ENCODE measurements at regions not wholly inside any gene's neighbourhood (a gene's known extent, or its start where the extent isn't known, plus 50 kb on each side); places are given as distances from the start of the nearest gene placed in this dataset.

DNA sequence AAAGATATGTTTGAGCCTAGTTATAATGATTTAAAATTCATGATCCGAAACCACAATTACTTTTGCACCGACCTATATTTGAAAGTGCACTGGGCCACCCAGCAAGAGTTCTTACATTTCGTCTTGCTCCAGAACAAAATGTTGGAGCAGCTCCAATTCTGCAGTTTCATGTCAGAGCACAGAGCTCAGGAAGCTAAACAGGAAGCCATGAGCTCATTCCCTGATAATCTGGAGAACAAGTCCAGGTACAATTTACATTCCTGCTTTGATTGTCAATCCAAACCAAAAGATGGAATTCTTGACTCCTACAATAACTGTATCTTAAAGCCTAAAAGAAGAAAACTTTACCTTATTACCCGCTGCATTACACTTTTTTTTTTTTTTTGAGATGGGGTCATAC lies 131.8 kb downstream of the KCTD12 start:
- no peak overlapping the region for H3K4me3 ChIP-seq (ENCODE audit: low read depth, low read length)
- TF ChIP-seq, protein P1, sequence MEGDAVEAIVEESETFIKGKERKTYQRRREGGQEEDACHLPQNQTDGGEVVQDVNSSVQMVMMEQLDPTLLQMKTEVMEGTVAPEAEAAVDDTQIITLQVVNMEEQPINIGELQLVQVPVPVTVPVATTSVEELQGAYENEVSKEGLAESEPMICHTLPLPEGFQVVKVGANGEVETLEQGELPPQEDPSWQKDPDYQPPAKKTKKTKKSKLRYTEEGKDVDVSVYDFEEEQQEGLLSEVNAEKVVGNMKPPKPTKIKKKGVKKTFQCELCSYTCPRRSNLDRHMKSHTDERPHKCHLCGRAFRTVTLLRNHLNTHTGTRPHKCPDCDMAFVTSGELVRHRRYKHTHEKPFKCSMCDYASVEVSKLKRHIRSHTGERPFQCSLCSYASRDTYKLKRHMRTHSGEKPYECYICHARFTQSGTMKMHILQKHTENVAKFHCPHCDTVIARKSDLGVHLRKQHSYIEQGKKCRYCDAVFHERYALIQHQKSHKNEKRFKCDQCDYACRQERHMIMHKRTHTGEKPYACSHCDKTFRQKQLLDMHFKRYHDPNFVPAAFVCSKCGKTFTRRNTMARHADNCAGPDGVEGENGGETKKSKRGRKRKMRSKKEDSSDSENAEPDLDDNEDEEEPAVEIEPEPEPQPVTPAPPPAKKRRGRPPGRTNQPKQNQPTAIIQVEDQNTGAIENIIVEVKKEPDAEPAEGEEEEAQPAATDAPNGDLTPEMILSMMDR (conservative IDR thresholded peaks at IDR 0.05; ENCODE audit: low read depth, low read length) = no peak
- peak; percentile 94 for DNase-seq (ENCODE audit: low read depth)

DNA sequence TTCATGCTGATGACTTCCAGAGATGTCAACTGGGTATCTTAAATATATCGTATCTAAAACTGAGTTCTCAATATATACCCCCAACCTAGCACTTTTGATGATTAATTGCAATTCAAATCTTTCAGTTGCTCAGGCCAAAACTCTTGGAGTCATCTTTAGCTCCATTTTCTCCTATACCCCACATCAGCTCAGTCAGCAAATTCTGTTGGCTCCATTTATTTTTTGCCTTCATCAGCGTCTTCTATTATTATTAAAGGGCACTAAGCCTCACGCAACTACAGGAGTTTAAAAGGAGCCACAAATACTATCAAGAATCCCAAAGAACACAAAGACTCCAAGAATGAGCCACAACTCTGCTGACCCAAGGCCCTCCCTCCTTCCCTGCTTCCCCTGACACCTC lies 134.9 kb downstream of the KCTD12 start:
- TF ChIP-seq, protein P1 (conservative IDR thresholded peaks at IDR 0.05; ENCODE audit: low read depth, low read length) = no peak
- no peak for DNase-seq (ENCODE audit: low read depth)
- H3K4me3 ChIP-seq (ENCODE audit: low read depth, low read length) = no peak overlapping the region

DNA sequence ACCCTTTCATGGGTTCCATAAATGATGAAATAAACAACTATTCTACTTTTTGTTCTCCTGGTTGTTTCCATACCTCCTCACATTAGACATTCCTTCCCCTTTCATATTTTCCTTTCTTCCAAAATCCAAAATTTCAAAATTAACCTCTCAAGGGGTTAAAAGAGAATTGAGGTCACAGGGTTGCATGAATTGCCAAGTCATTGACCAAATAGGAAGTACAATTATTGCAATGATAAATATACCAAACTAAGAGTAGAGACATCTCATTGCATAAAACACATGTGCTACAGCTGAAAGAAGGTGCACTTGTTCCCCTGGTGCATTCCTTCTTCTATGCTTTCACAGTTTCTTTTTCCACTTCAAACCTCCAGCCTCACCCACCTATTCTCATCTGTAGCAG lies 136.1 kb downstream of the KCTD12 start:
- TF ChIP-seq, protein P1 (conservative IDR thresholded peaks at IDR 0.05; ENCODE audit: low read depth, low read length) = no peak
- DNase-seq (ENCODE audit: low read depth) = no peak

GRCh38 chr13:76745261-76746200 lies 140.7 kb downstream of the KCTD12 start:
- no peak overlapping the region for H3K4me3 ChIP-seq (ENCODE audit: low read depth, low read length)
- peak; percentile 28 for DNase-seq (ENCODE audit: low read depth)
- TF ChIP-seq, protein P1 (conservative IDR thresholded peaks at IDR 0.05; ENCODE audit: low read depth, low read length) = no peak

More for the DNA sequence above, 136.1 kb downstream of the KCTD12 start:
- H3K4me3 ChIP-seq (ENCODE audit: low read depth, low read length) = no peak overlapping the region

DNA sequence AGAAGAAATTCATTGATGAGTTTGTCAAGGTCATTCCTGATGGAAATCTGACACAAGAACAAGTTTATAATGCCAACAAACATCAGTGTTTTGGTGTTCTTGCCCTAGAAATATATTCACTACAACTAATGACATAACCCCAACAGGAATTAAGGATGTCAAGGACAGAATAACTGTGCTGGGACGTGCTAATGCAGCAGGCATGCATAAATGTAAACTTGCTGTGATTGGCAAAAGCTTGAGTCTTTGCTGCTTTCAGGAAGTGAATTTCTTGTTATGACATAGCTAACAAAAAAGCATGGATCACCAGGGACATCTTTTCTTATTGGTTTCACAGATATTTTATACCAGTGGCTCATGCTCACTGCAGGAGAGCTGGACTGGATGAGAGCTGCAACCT lies 144.6 kb downstream of the KCTD12 start:
- H3K4me3 ChIP-seq (ENCODE audit: low read depth, low read length) = no peak overlapping the region
- DNase-seq (ENCODE audit: low read depth) = no peak
- TF ChIP-seq, protein P1 (conservative IDR thresholded peaks at IDR 0.05; ENCODE audit: low read depth, low read length) = no peak

DNA sequence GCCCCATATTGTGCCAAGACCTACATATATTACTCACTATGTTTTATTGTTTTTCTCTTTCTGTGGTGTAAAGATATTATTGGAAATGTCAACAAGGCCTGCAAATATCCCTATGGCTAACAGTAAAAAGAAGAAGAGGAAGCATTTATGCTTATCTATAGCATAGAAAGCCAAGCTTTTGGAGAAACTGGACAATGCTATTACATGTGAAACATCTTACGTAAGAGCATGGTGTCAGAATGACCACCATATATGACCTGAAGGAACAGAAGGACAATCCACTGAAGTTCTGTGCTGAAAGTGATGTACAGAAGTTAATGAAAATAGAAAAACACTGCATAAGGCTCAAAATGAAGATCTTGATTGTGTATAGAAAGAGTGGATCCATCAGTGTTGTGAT lies 145.2 kb downstream of the KCTD12 start:
- no peak for DNase-seq (ENCODE audit: low read depth)
- H3K4me3 ChIP-seq (ENCODE audit: low read depth, low read length) = no peak overlapping the region
- TF ChIP-seq, protein P1 (conservative IDR thresholded peaks at IDR 0.05; ENCODE audit: low read depth, low read length) = no peak

DNA sequence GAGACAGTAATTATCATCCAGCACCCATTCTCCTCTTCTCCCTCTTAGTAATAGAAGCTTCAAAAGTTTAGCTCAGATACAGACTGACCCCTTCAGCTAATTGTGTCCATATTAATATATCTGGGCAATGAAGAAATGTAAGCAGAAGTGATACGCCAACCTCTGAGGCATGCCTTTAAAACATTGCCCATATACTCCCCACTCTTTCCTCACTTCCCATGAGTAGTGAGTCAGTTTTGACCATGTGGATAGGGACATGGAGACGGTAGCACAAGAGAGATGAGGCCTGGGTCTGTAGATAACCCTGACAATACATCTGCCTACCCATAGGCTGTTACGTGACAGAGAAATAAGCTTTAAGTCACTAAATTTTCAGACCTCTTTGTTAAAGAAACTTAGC lies 147.6 kb downstream of the KCTD12 start:
- H3K4me3 ChIP-seq (ENCODE audit: low read depth, low read length) = no peak overlapping the region
- TF ChIP-seq, protein P1 (conservative IDR thresholded peaks at IDR 0.05; ENCODE audit: low read depth, low read length) = no peak
- no peak for DNase-seq (ENCODE audit: low read depth)
